GM18505 (cell line): ENCODE measurements at regions not wholly inside any gene's neighbourhood (a gene's known extent, or its start where the extent isn't known, plus 50 kb on each side); places are given as distances from the start of the nearest gene placed in this dataset.
A peak's percentile ranks its signal among the peaks of the same experiment; 100 is the strongest.
"Not testable (repeated sequence)": the region's sequence is repeated elsewhere in the genome, so short reads cannot be mapped to it uniquely, and the experiment has no call there.

Source experiments
- ATAC-seq: cut with Tn5 transposase; IDR thresholded peaks from one replicate; pipeline ENCODE4 v1.9.1; 2021; ENCODE audit not compliant: unreplicated experiment
- POLR2A ChIP-seq: IDR thresholded peaks from 4 replicates; pipeline ENCODE4 v1.6.1; 2011; ENCODE audit warnings: borderline replicate concordance; ENCODE audit not compliant: insufficient read depth, insufficient read length; ENCODE audit errors: extremely low read depth

- TF ChIP-seq POLR2A: no peak
- ATAC-seq: no peak
These were observed 318.9 kb downstream of the ICE1 start for GRCh38 chr5:5741418-5741817.

- no peak for ATAC-seq
These were observed 317.0 kb downstream of the ICE1 start for GRCh38 chr5:5739490-5739945.

GRCh38 chr5:5738797-5739489 lies 316.5 kb downstream of the ICE1 start:
- TF ChIP-seq POLR2A: no peak

More at GRCh38 chr5:5739490-5739945, 317.0 kb downstream of the ICE1 start:
- TF ChIP-seq POLR2A: no peak

DNA sequence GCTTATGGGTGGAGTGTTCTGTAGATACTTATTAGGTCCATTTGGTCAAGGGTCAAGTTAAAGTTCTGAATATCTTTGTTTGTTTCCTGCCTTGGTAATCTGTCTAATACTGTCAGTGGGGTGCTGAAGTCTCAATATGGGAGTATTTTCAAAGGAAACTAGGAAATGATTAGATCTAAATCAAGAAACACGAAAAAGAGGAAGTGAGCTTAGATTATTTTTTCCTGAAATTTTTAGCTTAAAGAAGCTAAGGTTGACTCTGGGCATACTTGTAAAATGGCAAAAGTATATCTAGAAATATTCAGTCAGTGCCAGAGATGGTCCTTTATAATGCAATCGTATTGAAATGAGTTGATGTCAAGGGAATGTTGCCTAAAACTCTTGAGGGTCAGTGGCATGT lies 313.5 kb downstream of the ICE1 start:
- no peak for ATAC-seq
- TF ChIP-seq POLR2A: no peak

More at GRCh38 chr5:5738797-5739489, 316.5 kb downstream of the ICE1 start:
- peak; percentile 90 for ATAC-seq

DNA sequence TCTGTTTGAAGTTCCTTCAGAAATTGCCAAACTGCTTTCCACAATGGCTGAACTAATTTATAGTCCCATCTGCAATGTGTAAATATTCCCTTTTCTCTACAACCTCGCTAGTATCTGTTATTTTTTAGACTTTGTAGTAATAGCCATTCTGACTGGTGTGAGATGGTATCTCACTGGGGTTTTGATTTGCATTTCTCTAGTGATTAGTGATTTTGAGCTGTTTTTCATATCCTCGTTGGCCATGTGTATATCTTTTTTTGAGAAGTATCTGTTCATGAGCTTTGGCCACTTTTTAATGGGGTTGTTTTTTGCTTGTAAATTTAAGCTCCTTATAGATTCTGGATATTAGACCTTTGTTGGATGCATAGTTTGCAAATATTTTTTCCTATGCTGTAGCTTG lies 310.6 kb downstream of the ICE1 start:
- not testable (repeated sequence) for ATAC-seq

DNA sequence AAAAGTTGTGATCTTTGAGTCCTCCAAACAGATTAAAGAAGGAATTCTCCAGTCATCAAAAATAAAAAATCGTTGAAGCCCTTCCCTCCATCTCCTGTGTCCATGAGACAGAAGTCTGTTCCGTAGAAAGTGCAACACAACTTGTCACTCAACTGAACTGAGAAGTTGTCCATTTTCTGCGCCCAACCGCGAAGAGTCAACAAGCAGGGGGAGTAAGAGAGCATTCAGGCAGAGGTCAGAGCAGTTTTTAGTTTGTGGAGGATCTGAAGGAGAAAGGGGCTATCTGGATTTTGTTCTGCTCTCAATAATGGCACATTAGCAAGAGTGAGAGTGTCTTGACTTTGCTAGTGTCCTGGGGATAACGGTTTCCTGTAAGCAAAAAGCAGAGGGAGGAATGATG lies 303.9 kb downstream of the ICE1 start:
- no peak for TF ChIP-seq POLR2A
- no peak for ATAC-seq

DNA sequence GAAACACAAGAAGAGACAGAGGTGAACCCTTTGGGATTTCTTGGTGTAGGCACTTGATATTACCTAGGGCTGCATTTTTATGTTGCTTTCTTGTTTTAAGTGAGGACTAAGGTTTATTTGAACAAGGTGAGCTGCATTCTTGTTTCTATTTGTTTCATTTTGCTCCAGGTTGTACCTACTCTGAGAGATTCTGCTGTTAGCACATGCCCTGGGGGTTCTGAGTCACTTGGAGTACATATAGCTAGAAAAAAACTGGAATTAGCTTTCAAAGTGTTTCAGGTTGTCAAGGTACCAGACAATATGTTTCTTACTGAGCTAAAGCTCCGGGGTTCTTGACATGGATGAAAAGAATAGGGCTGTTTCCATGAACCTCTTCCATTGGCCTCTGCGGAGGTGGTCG lies 299.4 kb downstream of the ICE1 start:
- no peak for ATAC-seq

DNA sequence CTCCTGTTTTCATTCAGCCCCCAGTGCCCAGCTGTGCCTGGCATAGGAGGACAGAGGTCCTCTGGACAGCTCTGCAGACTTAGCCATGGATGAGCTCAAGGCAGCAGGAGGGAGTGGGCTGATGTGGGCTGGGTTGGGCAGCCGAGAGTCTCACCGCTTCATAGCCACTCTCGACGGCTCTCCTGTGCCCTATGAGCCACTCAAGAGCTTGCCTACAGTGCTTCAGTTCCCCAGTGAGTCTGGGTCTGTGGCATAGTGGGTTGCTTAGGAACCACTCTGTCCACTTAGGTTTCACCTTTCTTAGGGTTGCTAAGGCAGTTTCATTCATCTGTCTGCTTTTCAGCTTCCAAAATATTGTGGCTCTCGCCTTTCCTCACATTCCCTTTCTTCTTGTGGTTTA lies 296.8 kb downstream of the ICE1 start:
- ATAC-seq: no peak
- no peak for TF ChIP-seq POLR2A

More for the DNA sequence above, 299.4 kb downstream of the ICE1 start:
- TF ChIP-seq POLR2A: no peak

GRCh38 chr5:5716665-5717064 lies 294.2 kb downstream of the ICE1 start:
- TF ChIP-seq POLR2A: no peak
- no peak for ATAC-seq

- TF ChIP-seq POLR2A: no peak
- ATAC-seq: no peak
These were observed 289.1 kb downstream of the ICE1 start for GRCh38 chr5:5711592-5711991.

GRCh38 chr5:5711112-5711511 lies 288.6 kb downstream of the ICE1 start:
- TF ChIP-seq POLR2A: no peak
- no peak for ATAC-seq

GRCh38 chr5:5710471-5710870 lies 288.0 kb downstream of the ICE1 start:
- TF ChIP-seq POLR2A: no peak
- no peak for ATAC-seq

- no peak for ATAC-seq
- TF ChIP-seq POLR2A: no peak
These were observed 286.0 kb downstream of the ICE1 start for GRCh38 chr5:5708367-5708919.

- no peak for TF ChIP-seq POLR2A
- no peak for ATAC-seq
These were observed 282.5 kb downstream of the ICE1 start for GRCh38 chr5:5705010-5705409.

- no peak for ATAC-seq
These were observed 281.9 kb downstream of the ICE1 start for GRCh38 chr5:5704352-5704751.

DNA sequence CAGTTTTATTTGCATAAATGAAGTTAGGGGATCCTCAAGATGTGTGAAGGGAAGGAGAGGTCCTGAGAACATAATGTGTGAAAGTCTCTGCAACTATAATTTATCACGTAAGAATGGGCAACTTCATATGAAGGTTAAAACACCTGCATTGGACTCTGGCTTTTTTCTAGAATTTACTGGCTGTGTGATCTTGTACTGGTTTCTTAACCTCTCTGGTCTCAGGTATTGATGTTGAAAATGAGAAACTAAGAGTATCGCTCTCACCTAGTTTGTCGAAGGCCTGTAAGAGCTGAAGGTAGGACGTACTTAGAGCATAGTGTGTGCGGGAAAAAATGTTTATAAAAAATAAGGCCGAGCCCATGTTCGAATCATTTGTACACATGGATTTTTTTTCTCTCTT lies 280.5 kb downstream of the ICE1 start:
- no peak for ATAC-seq
- TF ChIP-seq POLR2A: no peak

More at GRCh38 chr5:5704352-5704751, 281.9 kb downstream of the ICE1 start:
- no peak for TF ChIP-seq POLR2A
